Dedifferentiated amniotic fluid mesenchymal stem cell (primary cell): ENCODE measurements at regions not wholly inside any gene's neighbourhood (a gene's known extent, or its start where the extent isn't known, plus 50 kb on each side); places are given as distances from the start of the nearest gene placed in this dataset.

ENCODE experiments used
- DNase-seq: peaks from one replicate; pipeline ENCODE4 v3.0.0-alpha.2; 2016; ENCODE audit errors: extremely low spot score

GRCh38 chr13:39159846-39160370 is 121.7 kb downstream of the NHLRC3 start:
- no peak for DNase-seq

GRCh38 chr13:39167018-39167417 is 128.8 kb downstream of the NHLRC3 start:
- no peak for DNase-seq

- DNase-seq: no peak
Observed at GRCh38 chr13:39170711-39171110, 132.5 kb downstream of the NHLRC3 start.

- no peak for DNase-seq
Observed at GRCh38 chr13:39185326-39185725, 147.1 kb downstream of the NHLRC3 start.

GRCh38 chr13:39186205-39186875 is 148.1 kb downstream of the NHLRC3 start:
- DNase-seq: no peak

DNA sequence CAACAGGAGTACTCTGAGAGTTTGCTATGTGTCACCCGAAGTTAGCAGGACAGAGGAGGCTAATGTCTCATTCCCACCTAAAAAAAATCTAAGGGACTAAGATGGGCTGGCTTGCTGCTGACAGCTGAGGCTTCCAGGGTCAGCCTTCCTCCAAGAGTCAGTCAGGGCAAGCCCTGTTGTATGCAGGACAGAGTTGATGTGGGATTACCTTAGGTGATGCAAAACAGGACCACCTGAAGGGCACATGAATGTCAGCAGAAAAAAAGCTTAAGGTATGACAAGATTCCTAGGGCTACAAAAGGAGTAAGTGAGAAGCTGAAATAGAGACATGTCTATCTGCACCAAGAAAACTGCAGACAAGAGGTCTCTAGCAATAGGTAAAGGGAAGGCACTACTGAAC is 151.5 kb downstream of the NHLRC3 start:
- no peak for DNase-seq

DNA sequence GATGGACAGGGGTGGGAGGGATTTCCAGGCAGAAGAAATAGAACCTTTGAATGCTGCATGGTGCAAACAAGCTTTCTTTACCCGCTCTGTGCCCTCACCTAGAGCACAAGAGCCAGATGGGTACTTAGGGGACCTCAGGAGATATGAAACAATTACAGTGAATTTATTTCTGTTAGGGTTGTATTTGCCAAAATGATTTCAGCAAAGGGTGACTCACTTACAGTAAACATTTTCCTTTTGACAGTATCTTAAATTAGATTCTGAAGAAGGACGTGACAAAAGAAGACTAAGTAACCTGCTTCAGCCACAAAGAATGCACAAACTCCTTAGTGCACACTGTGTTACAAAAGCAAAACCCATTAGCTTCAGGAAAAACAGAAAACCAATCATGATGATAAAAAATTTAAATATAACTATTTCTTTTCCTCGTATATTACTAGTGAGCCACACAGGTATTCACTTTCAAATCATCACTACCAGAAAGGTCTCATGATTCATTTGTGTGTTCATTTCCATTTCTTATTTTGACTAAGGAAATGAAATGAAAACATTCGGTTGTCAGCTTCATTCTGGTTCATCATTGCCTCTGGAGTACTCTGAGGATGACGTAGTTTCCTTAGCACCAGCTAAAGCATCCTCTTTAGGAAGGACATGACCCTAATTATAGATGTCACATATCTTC is 158.8 kb downstream of the NHLRC3 start:
- DNase-seq: no peak

DNA sequence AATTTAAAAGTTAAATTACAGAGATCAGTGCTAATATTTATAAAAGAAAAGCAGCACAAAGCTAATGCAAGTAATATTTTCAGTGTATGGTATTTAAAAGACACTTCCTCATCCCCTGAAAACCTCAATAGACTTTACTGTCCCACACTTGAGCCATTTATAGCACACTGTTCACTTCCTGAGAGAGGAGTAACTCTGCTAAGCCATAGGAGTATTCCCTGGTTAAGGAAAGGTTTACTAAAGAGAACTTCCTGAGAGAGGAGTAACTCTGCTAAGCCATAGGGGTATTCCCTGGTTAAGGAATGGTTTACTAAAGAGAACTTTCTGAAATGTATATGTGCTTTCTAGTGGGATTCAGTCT is 159.4 kb downstream of the NHLRC3 start:
- no peak for DNase-seq

DNA sequence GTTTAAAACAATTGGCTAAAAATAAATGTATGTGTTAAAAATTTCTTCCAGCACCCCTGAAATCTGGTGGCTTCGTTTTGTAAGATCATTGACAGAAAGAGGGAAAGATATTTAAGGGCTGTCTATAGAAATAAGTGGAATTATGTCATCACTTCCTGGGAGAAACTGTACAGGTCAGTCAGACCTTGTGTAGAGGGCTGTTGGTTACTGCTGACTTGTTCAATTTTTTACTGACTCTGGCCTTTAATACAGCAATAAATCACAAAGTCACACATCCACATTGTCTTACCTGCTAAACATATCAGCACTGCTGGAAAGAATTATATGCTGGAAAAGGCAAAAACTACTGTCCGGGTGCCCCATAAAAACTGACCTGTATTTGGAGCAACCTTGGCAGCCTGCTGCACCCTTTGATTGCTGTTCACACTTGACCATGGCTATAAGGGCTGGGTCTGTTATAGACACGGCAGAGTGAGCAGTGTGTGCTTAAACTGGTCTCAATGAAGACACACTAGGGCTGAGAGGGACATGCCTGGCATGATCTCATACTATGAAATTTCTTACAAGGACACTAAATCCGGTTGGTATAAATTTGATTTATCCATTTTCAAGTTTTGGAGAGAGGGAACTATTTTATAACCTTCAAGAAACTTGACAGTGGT is 162.1 kb downstream of the NHLRC3 start:
- DNase-seq: no peak

GRCh38 chr13:39201180-39201579 is 162.9 kb downstream of the NHLRC3 start:
- DNase-seq: no peak

- no peak for DNase-seq
Observed at GRCh38 chr13:39202746-39203145, 164.5 kb downstream of the NHLRC3 start.

- no peak for DNase-seq
Observed at GRCh38 chr13:39208636-39209035, 170.4 kb downstream of the NHLRC3 start.

DNA sequence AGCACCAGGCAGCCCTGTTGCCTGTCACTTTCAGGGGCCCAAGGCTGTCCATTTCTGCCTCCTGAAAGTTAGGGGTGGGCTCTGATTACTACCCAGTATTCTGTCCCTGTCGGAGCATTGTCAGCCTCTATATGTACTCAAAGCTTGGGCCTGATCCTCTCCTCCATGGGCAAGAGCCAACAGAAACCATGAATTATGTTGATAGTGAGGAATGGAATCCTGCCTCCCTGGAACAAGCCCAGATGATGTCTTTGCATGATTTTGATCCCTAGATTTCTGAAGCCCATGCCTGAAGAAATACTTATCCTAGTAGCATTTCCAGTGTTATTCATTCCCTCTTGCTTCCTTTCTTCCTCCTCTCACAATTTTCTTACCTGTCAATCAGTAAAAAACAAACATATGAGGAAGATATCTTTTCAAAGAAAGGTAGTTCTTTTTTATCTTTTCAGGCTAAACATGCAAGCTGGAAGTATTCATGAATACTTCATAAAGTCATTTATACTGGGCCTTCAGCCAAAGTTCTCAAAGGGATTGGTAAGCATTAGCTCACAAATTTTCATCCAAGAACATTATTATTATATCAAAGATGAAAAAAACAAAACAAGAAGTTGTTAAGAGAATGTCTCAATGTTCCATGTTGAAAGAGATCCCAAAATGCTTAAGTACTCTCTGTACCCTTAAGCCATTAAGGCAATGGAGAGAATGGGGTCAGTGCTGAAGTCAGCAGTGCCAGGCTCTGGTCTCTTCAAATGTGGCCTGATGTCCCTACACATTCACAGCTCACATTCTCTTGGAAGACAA is 171.7 kb downstream of the NHLRC3 start:
- no peak for DNase-seq

DNA sequence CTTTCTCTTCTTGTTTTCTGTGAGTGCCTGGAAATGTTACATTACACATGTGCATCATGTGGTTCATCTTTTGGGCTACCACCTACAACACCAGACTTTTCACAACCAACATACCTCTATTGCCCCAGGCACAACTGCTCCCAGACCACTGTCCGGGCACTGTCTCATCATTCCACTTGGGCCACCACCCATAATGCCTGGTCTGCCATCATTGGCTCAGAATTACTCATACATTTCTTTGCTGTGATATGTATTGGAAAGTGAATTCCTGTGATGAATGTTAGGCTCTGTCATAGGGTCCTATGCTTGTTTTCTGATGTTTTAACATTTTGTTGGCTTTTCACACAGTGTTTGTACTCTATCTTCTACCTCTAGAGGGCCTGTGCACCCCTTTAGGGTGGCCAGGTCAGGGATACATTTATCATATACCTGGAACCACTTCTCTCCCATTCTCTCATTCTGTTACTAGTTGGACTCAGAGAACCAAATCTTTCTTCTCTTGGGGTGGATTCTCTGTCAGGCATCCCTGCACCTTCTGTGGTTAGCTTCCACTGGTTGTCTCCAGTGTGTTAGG is 172.8 kb downstream of the NHLRC3 start:
- DNase-seq: no peak

DNA sequence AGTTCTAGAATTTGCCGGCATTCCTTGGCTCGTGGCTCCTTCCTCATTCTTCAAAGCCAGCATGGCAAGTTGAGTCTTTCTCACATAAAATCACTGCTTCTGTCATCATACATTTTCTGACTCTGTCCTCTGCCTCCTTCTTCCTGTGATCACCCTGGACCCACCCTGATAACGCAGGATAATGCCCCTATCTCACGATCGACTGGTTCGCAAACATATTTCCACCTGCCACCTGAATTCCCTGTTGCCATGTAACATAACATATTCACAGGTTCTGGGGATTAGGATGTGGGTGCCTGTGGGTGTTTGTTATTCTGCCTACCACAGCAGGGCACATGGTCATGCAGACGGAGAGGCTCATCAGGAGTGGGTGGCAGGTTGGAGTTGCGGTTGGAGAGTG is 177.7 kb downstream of the NHLRC3 start:
- DNase-seq: no peak

GRCh38 chr13:39217471-39217870 is 179.2 kb downstream of the NHLRC3 start:
- DNase-seq: no peak

DNA sequence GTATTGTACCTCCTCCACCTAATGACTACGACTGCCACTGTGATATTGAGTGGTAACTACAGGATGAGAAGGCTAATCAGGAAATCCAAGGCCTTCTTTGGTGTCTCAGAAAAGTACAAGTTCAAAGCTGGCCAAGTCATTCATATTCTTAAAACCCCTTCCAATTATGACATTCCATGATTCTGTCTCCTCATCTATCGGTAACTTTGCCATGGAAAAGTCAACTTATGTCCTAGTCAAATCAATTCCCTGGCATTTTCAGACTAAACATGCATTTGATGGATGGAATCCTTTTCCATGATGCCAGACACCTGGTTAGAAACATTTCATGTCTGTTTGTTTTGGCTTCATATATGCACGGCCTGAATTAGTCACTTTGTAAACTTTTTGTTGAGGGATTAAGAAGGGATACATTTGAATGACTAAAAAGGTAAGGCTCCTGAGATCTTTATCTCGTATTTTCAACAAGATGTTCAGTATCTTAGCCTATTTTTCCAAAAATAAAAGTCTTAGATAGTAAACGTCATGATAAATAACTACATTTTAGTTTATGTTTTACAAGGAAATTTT is 186.5 kb downstream of the NHLRC3 start:
- no peak for DNase-seq

GRCh38 chr13:39225860-39226259 is 187.6 kb downstream of the NHLRC3 start:
- DNase-seq: no peak

DNA sequence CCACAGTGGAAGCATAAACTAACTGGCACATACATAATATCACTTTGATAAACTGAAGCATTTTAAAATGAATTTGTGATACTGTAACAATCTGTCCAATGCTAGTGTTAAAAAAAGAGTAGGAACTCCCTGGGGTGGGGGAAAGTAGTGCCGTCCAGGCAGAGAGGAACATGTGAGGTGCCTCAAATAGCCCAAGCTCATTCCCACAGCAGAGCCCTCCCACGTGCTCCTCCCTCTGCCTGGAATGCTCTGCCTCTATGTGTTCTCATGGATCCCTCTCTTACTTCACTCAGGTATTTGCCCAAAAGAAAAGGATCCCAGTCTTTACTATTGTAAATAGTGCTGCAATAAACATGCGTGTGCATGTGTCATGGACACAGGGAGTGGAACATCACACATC is 188.1 kb downstream of the NHLRC3 start:
- no peak for DNase-seq

- no peak for DNase-seq
Observed at GRCh38 chr13:39232401-39232980, 194.2 kb downstream of the NHLRC3 start.

GRCh38 chr13:39232999-39233398 is 194.7 kb downstream of the NHLRC3 start:
- DNase-seq: no peak
